Activated naive CD8-positive, alpha-beta T cell treated with anti-CD3 and anti-CD28 coated beads, Interleukin-2, amount 50 U/mL, for 24 hours (primary cell): ENCODE measurements at regions not wholly inside any gene's neighbourhood (a gene's known extent, or its start where the extent isn't known, plus 50 kb on each side); places are given as distances from the start of the nearest gene placed in this dataset.

ENCODE experiments used
- ATAC-seq: fragments of 150-1000 bp; cut with Tn5 transposase; one replicate; pipeline ENCODE4 v1.10.0; 2021
- DNase-seq: peaks from one replicate; pipeline ENCODE4 v3.0.0; 2021
- H3K27ac Mint-ChIP-seq: one replicate; pipeline ENCODE4 v1.8.0; 2021; ENCODE audit warnings: mild to moderate bottlenecking, mixed read lengths
- H3K27me3 Mint-ChIP-seq: one replicate; pipeline ENCODE4 v1.8.0; 2021; ENCODE audit warnings: mixed read lengths
- H3K36me3 Mint-ChIP-seq: one replicate; pipeline ENCODE4 v1.8.0; 2021; ENCODE audit warnings: low read depth, mixed read lengths
- H3K4me1 Mint-ChIP-seq: one replicate; pipeline ENCODE4 v1.8.0; 2021; ENCODE audit warnings: mixed read lengths
- H3K4me3 Mint-ChIP-seq: one replicate; pipeline ENCODE4 v1.8.0; 2021; ENCODE audit warnings: mild to moderate bottlenecking, moderate library complexity, mixed read lengths
- H3K9me3 Mint-ChIP-seq: one replicate; pipeline ENCODE4 v1.8.0; 2021; ENCODE audit warnings: mixed read lengths

GRCh38 chr6:141244366-141244765 is 888.4 kb upstream of the GJE1 start:
- Mint-ChIP-seq H3K9me3 (no peaks in the 10 kb centered on the region), H3K4me1 (no peaks in the 10 kb centered on the region), H3K27me3 (no peaks in the 10 kb centered on the region), H3K4me3 (no peak overlapping the region), H3K36me3 (no peaks in the 10 kb centered on the region), H3K27ac (no peak overlapping the region)
- DNase-seq (no peak), ATAC-seq (no peak)

- Mint-ChIP-seq H3K27ac (no peak overlapping the region), H3K4me3 (no peak overlapping the region)
These were observed 889.8 kb upstream of the GJE1 start for GRCh38 chr6:141242957-141243356.

GRCh38 chr6:141229296-141229695 is 903.4 kb upstream of the GJE1 start:
- H3K4me3 Mint-ChIP-seq, result no peak overlapping the region
- no peak overlapping the region for H3K27ac Mint-ChIP-seq
- no peaks in the 10 kb centered on the region for H3K36me3 Mint-ChIP-seq
- no peaks in the 10 kb centered on the region for H3K27me3 Mint-ChIP-seq
- peaks cover 7% of the 10 kb centered on the region for H3K9me3 Mint-ChIP-seq
- no peak for ATAC-seq
- no peak for DNase-seq
- H3K4me1 Mint-ChIP-seq, result no peaks in the 10 kb centered on the region

More at GRCh38 chr6:141242957-141243356, 889.8 kb upstream of the GJE1 start:
- H3K27me3 Mint-ChIP-seq, result no peaks in the 10 kb centered on the region
- no peaks in the 10 kb centered on the region for H3K4me1 Mint-ChIP-seq
- DNase-seq (no peak), ATAC-seq (no peak)
- no peaks in the 10 kb centered on the region for H3K9me3 Mint-ChIP-seq
- H3K36me3 Mint-ChIP-seq, result no peaks in the 10 kb centered on the region

- Mint-ChIP-seq H3K4me1 (no peaks in the 10 kb centered on the region), H3K36me3 (no peaks in the 10 kb centered on the region), H3K4me3 (no peak overlapping the region), H3K27me3 (no peaks in the 10 kb centered on the region), H3K9me3 (peaks cover 11% of the 10 kb centered on the region), H3K27ac (no peak overlapping the region)
- no peak for DNase-seq
- no peak for ATAC-seq
These were observed 914.1 kb upstream of the GJE1 start for GRCh38 chr6:141218583-141218982.

- Mint-ChIP-seq H3K27ac (no peak overlapping the region), H3K27me3 (no peaks in the 10 kb centered on the region), H3K4me1 (no peaks in the 10 kb centered on the region), H3K9me3 (peaks cover 11% of the 10 kb centered on the region), H3K36me3 (no peaks in the 10 kb centered on the region), H3K4me3 (no peak overlapping the region)
- DNase-seq (no peak), ATAC-seq (no peak)
These were observed 916.0 kb upstream of the GJE1 start for GRCh38 chr6:141216726-141217125.

- no peaks in the 10 kb centered on the region for H3K27me3 Mint-ChIP-seq
- H3K36me3 Mint-ChIP-seq, result no peaks in the 10 kb centered on the region
- no peak for ATAC-seq
- H3K4me1 Mint-ChIP-seq, result no peaks in the 10 kb centered on the region
- no peak overlapping the region for H3K27ac Mint-ChIP-seq
- H3K9me3 Mint-ChIP-seq, result no peaks in the 10 kb centered on the region
- H3K4me3 Mint-ChIP-seq, result no peak overlapping the region
- DNase-seq, result no peak
These were observed 920.4 kb upstream of the GJE1 start for GRCh38 chr6:141212296-141212695.

- Mint-ChIP-seq H3K9me3 (peaks cover 2% of the 10 kb centered on the region), H3K36me3 (no peaks in the 10 kb centered on the region), H3K4me3 (no peak overlapping the region), H3K4me1 (no peaks in the 10 kb centered on the region), H3K27ac (no peak overlapping the region), H3K27me3 (no peaks in the 10 kb centered on the region)
- DNase-seq (no peak), ATAC-seq (no peak)
These were observed 920.9 kb upstream of the GJE1 start for GRCh38 chr6:141211845-141212244.

GRCh38 chr6:141210901-141211300 is 921.8 kb upstream of the GJE1 start:
- H3K27ac Mint-ChIP-seq, result no peak overlapping the region
- no peaks in the 10 kb centered on the region for H3K4me1 Mint-ChIP-seq
- peaks cover 5% of the 10 kb centered on the region for H3K9me3 Mint-ChIP-seq
- DNase-seq (no peak), ATAC-seq (no peak)
- no peaks in the 10 kb centered on the region for H3K27me3 Mint-ChIP-seq
- H3K4me3 Mint-ChIP-seq, result no peak overlapping the region
- no peaks in the 10 kb centered on the region for H3K36me3 Mint-ChIP-seq

- DNase-seq (no peak), ATAC-seq (no peak)
- H3K9me3 Mint-ChIP-seq, result peaks cover 5% of the 10 kb centered on the region
- H3K27ac Mint-ChIP-seq, result no peak overlapping the region
- H3K27me3 Mint-ChIP-seq, result no peaks in the 10 kb centered on the region
- no peaks in the 10 kb centered on the region for H3K4me1 Mint-ChIP-seq
- no peaks in the 10 kb centered on the region for H3K36me3 Mint-ChIP-seq
- H3K4me3 Mint-ChIP-seq, result no peak overlapping the region
These were observed 922.8 kb upstream of the GJE1 start for GRCh38 chr6:141209890-141210289.

- peaks cover 5% of the 10 kb centered on the region for H3K9me3 Mint-ChIP-seq
- no peak for ATAC-seq
- no peaks in the 10 kb centered on the region for H3K36me3 Mint-ChIP-seq
- DNase-seq, result no peak
- no peaks in the 10 kb centered on the region for H3K27me3 Mint-ChIP-seq
- H3K27ac Mint-ChIP-seq, result no peak overlapping the region
- H3K4me1 Mint-ChIP-seq, result no peaks in the 10 kb centered on the region
- H3K4me3 Mint-ChIP-seq, result no peak overlapping the region
These were observed 924.6 kb upstream of the GJE1 start for GRCh38 chr6:141208101-141208500.

GRCh38 chr6:141203902-141204575 is 928.7 kb upstream of the GJE1 start:
- no peaks in the 10 kb centered on the region for H3K27me3 Mint-ChIP-seq
- H3K36me3 Mint-ChIP-seq, result no peaks in the 10 kb centered on the region
- peaks cover 5% of the 10 kb centered on the region for H3K9me3 Mint-ChIP-seq
- H3K27ac Mint-ChIP-seq, result no peak overlapping the region
- H3K4me3 Mint-ChIP-seq, result no peak overlapping the region
- ATAC-seq, result no peak
- no peak for DNase-seq
- H3K4me1 Mint-ChIP-seq, result no peaks in the 10 kb centered on the region

GRCh38 chr6:141202626-141203025 is 930.1 kb upstream of the GJE1 start:
- Mint-ChIP-seq H3K36me3 (no peaks in the 10 kb centered on the region), H3K4me1 (no peaks in the 10 kb centered on the region), H3K27ac (no peak overlapping the region), H3K9me3 (peaks cover 5% of the 10 kb centered on the region), H3K4me3 (no peak overlapping the region), H3K27me3 (no peaks in the 10 kb centered on the region)
- ATAC-seq (no peak), DNase-seq (no peak)

- no peak for DNase-seq
These were observed 933.7 kb upstream of the GJE1 start for GRCh38 chr6:141199074-141199473.

GRCh38 chr6:141195251-141195832 is 937.4 kb upstream of the GJE1 start:
- H3K36me3 Mint-ChIP-seq, result no peaks in the 10 kb centered on the region
- no peak for DNase-seq
- no peaks in the 10 kb centered on the region for H3K4me1 Mint-ChIP-seq
- peaks cover 13% of the 10 kb centered on the region for H3K9me3 Mint-ChIP-seq
- ATAC-seq, result no peak
- no peak overlapping the region for H3K4me3 Mint-ChIP-seq
- H3K27me3 Mint-ChIP-seq, result no peaks in the 10 kb centered on the region
- no peak overlapping the region for H3K27ac Mint-ChIP-seq

More at GRCh38 chr6:141199074-141199473, 933.7 kb upstream of the GJE1 start:
- Mint-ChIP-seq H3K27ac (no peak overlapping the region), H3K27me3 (no peaks in the 10 kb centered on the region), H3K4me3 (no peak overlapping the region), H3K36me3 (no peaks in the 10 kb centered on the region), H3K9me3 (peaks cover 3% of the 10 kb centered on the region), H3K4me1 (no peaks in the 10 kb centered on the region)
- ATAC-seq, result no peak

- Mint-ChIP-seq H3K4me3 (no peak overlapping the region), H3K27me3 (no peaks in the 10 kb centered on the region), H3K36me3 (peaks cover 2% of the 10 kb centered on the region), H3K9me3 (peaks cover 20% of the 10 kb centered on the region), H3K4me1 (no peaks in the 10 kb centered on the region), H3K27ac (no peak overlapping the region)
- DNase-seq (no peak), ATAC-seq (no peak)
These were observed 949.4 kb upstream of the GJE1 start for GRCh38 chr6:141183368-141183767.
